ENCODE measurements at regions not wholly inside any gene's neighbourhood (a gene's known extent, or its start where the extent isn't known, plus 50 kb on each side); places are given as distances from the start of the nearest gene placed in this dataset.

- H3K4me3 Mint-ChIP-seq, result no peak overlapping the region
- no peaks in the 10 kb centered on the region for H3K27me3 Mint-ChIP-seq (ENCODE audit: low read depth)
- TF ChIP-seq CTCF (conservative IDR thresholded peaks at IDR 0.05), result no peak
- no peaks in the 10 kb centered on the region for H3K36me3 Mint-ChIP-seq (ENCODE audit: low read depth)
- peaks cover 7% of the 10 kb centered on the region for H3K9me3 Mint-ChIP-seq
- no peak for DNase-seq (ENCODE audit: low read depth, low spot score)
- H3K27ac Mint-ChIP-seq (ENCODE audit: unreplicated experiment), result no peak overlapping the region
- H3K4me1 Mint-ChIP-seq, result peaks cover 5% of the 10 kb centered on the region
Observed at GRCh38 chr11:112829971-112830654, 131.1 kb upstream of the NCAM1 start.

DNA sequence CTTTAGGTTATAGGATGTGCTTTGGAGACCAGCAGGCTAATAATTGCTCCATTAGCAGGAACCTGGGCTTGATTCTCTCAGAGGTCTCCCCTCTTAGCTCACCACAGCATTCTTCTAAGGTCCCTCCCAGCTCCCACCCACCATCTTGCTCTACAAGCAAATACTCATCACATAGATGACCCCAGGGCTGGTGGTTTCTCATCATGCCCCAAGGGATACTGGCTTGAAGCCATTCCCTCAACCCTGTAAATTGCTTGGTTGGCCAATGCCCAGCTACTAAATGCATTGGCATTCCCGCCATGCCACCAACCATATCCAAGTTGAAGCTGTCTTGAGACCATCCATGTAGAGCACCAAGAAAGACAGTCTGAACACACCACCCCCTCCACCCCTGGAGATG, 130.2 kb upstream of the NCAM1 start:
- Mint-ChIP-seq H3K27me3 (ENCODE audit: low read depth) (no peaks in the 10 kb centered on the region), H3K4me3 (no peak overlapping the region), H3K4me1 (peaks cover 11% of the 10 kb centered on the region), H3K36me3 (ENCODE audit: low read depth) (no peaks in the 10 kb centered on the region), H3K27ac (ENCODE audit: unreplicated experiment) (no peak overlapping the region), H3K9me3 (peaks cover 4% of the 10 kb centered on the region)
- TF ChIP-seq CTCF (conservative IDR thresholded peaks at IDR 0.05), result no peak
- DNase-seq (ENCODE audit: low read depth, low spot score), result no peak

DNA sequence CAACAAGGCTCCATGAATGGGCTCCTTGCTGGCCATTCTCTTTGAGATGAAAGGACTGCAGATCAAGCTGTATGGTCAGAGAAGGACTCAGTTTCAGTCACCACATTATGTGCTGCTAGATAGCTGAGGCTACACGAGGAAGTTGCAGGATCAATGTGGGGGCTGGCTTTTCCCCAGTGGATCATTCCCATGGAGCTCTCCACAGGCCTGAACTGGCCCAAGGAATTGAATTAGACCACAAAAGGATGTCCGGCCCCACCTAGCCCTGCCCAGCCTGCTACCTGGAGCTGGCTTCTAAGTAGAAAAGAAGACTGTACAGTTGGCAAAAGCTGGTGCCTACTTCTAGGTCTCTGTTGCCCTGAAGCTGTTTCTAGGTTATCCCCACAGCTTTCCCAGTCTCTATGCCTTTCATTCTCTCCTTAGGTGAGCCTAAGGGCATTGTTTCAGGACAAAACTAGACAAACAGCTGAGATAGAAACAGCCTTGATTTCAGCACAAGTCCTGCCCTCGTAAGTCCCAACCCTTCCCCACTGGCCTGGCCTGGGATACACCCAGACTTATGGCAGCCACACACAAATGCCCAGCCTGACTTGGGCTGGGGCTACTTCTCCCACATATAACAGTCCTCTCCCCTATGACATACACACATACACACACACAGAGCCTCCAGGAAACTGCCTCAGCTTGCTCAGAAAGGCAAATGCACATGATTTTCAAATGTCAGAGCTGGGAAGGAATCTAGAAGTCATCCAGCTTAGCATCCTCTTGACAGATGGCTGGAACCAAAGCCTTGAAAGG, 129.1 kb upstream of the NCAM1 start:
- Mint-ChIP-seq H3K36me3 (ENCODE audit: low read depth) (no peaks in the 10 kb centered on the region), H3K9me3 (peaks cover 4% of the 10 kb centered on the region), H3K27me3 (ENCODE audit: low read depth) (no peaks in the 10 kb centered on the region), H3K27ac (ENCODE audit: unreplicated experiment) (no peak overlapping the region), H3K4me3 (no peak overlapping the region), H3K4me1 (peaks cover 11% of the 10 kb centered on the region)
- no peak for DNase-seq (ENCODE audit: low read depth, low spot score)
- no peak for TF ChIP-seq CTCF (conservative IDR thresholded peaks at IDR 0.05)

DNA sequence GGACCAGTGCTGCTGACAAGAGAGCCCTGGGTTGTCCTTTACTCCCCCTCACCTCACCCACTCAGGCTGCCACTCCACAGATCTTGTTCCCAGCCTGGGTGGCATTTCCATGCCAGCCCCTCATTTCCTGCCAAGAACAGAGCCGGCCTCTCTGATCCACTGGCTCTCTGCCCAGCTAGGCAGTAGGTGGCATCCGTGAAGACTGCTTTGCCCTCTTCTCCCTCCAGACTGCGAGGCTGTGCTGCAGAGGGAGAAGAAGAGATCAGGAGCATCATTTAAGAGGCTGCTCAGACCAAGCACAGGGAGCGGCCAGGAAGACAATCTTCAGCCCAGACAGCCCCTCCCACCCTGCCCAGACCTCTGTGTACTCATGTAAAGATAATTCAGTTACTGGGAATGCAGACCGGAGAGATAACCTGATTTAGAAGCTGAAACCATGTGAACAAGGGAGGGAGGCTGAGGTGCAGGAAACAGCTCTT, 126.9 kb upstream of the NCAM1 start:
- no peak overlapping the region for H3K4me3 Mint-ChIP-seq
- no peak for TF ChIP-seq CTCF (conservative IDR thresholded peaks at IDR 0.05)
- no peak for DNase-seq (ENCODE audit: low read depth, low spot score)
- peaks cover 11% of the 10 kb centered on the region for H3K4me1 Mint-ChIP-seq
- H3K27ac Mint-ChIP-seq (ENCODE audit: unreplicated experiment), result peak overlapping the region; percentile 62
- H3K27me3 Mint-ChIP-seq (ENCODE audit: low read depth), result no peaks in the 10 kb centered on the region
- no peaks in the 10 kb centered on the region for H3K9me3 Mint-ChIP-seq
- H3K36me3 Mint-ChIP-seq (ENCODE audit: low read depth), result no peaks in the 10 kb centered on the region

GRCh38 chr11:112835591-112836255, 125.5 kb upstream of the NCAM1 start:
- Mint-ChIP-seq H3K27me3 (ENCODE audit: low read depth) (no peaks in the 10 kb centered on the region), H3K27ac (ENCODE audit: unreplicated experiment) (no peak overlapping the region), H3K4me1 (peaks cover 11% of the 10 kb centered on the region), H3K9me3 (no peaks in the 10 kb centered on the region), H3K36me3 (ENCODE audit: low read depth) (no peaks in the 10 kb centered on the region), H3K4me3 (no peak overlapping the region)
- DNase-seq (ENCODE audit: low read depth, low spot score), result no peak
- no peak for TF ChIP-seq CTCF (conservative IDR thresholded peaks at IDR 0.05)

Measured in neural crest cell (in vitro differentiated cells).